Spleen (tissue), 7 donors: ENCODE measurements at regions not wholly inside any gene's neighbourhood (a gene's known extent, or its start where the extent isn't known, plus 50 kb on each side); places are given as distances from the start of the nearest gene placed in this dataset.

Experiments used
- POLR2A ChIP-seq, 3 donors: fragments of 450-650 bp; IDR thresholded peaks; one replicate each; pipeline ENCODE4 v1.5.1; 2017; ENCODE audit warnings: antibody characterized with exemption in 3 of 3, mild to moderate bottlenecking in 1 of 3
- POLR2AphosphoS5 ChIP-seq, 3 donors: sonication (generic); formaldehyde crosslinking; IDR thresholded peaks; one replicate each; pipeline ENCODE4 v1.5.1; 2017; ENCODE audit warnings: antibody characterized with exemption in 3 of 3
- TF ChIP-seq, protein P1 (sequence below), 11 experiments: fragments of 200-600 bp in 7 of 11; fragments of 450-650 bp in 4 of 11; sonication (generic) in 4 of 11; IDR thresholded peaks in 8 of 11; conservative IDR thresholded peaks in 3 of 11; 1 replicate in 7 of 11; 2 replicates in 4 of 11; pipeline versions ENCODE4 v1.4.0 to v1.8.0; 2016 to 2021; ENCODE audit warnings: antibody characterized with exemption in 11 of 11, inconsistent platforms in 4 of 11, mild to moderate bottlenecking in 1 of 11
- donor health status: DM: no; HTN: no; CAD: no; lungs with moderate emphysema.
- donor health status: DM: no; HTN: no; CAD: no.
- donor health status: DM: no; HTN: no; CAD: no.

- TF ChIP-seq, protein P1, sequence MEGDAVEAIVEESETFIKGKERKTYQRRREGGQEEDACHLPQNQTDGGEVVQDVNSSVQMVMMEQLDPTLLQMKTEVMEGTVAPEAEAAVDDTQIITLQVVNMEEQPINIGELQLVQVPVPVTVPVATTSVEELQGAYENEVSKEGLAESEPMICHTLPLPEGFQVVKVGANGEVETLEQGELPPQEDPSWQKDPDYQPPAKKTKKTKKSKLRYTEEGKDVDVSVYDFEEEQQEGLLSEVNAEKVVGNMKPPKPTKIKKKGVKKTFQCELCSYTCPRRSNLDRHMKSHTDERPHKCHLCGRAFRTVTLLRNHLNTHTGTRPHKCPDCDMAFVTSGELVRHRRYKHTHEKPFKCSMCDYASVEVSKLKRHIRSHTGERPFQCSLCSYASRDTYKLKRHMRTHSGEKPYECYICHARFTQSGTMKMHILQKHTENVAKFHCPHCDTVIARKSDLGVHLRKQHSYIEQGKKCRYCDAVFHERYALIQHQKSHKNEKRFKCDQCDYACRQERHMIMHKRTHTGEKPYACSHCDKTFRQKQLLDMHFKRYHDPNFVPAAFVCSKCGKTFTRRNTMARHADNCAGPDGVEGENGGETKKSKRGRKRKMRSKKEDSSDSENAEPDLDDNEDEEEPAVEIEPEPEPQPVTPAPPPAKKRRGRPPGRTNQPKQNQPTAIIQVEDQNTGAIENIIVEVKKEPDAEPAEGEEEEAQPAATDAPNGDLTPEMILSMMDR (IDR thresholded peaks at IDR 0.05 in 8 of 11, conservative IDR thresholded peaks at IDR 0.05 in 3 of 11), result no peak
- TF ChIP-seq POLR2AphosphoS5 (IDR thresholded peaks at IDR 0.05) (no peak), POLR2A (IDR thresholded peaks at IDR 0.05) (no peak)
These were observed 213.8 kb upstream of the CBLB start for GRCh38 chr3:106082616-106083015.
